GM12878 (cell line): ENCODE measurements at regions not wholly inside any gene's neighbourhood (a gene's known extent, or its start where the extent isn't known, plus 50 kb on each side); places are given as distances from the start of the nearest gene placed in this dataset.

Source experiments
- CBFB ChIP-seq: IDR thresholded peaks from 2 replicates; pipeline ENCODE4 v1.6.1; 2016; ENCODE audit warnings: antibody characterized with exemption, low read depth
- TF ChIP-seq, protein P1 (sequence below): IDR thresholded peaks from 2 replicates; pipeline ENCODE4 v1.6.1; 2012; ENCODE audit warnings: mild to moderate bottlenecking, low read depth, low read length

DNA sequence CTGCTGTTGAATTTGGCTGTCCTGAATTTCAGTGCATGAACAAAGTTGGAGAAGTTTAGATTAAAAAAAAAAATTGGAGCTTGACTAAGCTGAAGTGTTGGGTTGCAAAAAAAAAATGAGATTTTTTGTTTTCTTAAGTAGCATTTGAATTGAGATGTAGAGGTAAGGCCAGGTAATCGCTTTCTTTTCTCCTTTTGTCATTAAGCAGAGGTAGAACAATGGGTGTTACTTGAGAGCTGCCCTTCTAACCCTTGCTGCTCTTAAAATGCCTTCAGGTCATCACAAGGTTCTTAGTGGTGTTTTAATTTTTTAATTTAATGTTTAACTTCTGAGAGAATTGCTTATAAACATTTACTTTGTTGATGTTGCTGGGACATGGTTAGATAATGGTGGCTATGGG, 84.1 kb upstream of the PRDM1 start:
- no peak for TF ChIP-seq CBFB
- TF ChIP-seq, protein P1, sequence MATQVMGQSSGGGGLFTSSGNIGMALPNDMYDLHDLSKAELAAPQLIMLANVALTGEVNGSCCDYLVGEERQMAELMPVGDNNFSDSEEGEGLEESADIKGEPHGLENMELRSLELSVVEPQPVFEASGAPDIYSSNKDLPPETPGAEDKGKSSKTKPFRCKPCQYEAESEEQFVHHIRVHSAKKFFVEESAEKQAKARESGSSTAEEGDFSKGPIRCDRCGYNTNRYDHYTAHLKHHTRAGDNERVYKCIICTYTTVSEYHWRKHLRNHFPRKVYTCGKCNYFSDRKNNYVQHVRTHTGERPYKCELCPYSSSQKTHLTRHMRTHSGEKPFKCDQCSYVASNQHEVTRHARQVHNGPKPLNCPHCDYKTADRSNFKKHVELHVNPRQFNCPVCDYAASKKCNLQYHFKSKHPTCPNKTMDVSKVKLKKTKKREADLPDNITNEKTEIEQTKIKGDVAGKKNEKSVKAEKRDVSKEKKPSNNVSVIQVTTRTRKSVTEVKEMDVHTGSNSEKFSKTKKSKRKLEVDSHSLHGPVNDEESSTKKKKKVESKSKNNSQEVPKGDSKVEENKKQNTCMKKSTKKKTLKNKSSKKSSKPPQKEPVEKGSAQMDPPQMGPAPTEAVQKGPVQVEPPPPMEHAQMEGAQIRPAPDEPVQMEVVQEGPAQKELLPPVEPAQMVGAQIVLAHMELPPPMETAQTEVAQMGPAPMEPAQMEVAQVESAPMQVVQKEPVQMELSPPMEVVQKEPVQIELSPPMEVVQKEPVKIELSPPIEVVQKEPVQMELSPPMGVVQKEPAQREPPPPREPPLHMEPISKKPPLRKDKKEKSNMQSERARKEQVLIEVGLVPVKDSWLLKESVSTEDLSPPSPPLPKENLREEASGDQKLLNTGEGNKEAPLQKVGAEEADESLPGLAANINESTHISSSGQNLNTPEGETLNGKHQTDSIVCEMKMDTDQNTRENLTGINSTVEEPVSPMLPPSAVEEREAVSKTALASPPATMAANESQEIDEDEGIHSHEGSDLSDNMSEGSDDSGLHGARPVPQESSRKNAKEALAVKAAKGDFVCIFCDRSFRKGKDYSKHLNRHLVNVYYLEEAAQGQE: no peak
